Prostate gland (tissue), 2 donors: ENCODE measurements at regions not wholly inside any gene's neighbourhood (a gene's known extent, or its start where the extent isn't known, plus 50 kb on each side); places are given as distances from the start of the nearest gene placed in this dataset.

Experiments
- DNase-seq: peaks from one replicate; pipeline ENCODE4 v3.0.0-alpha.2; 2019; ENCODE audit warnings: low spot score
- H3K27ac ChIP-seq, 2 donors: fragments of 200-600 bp; sonication (generic); 2 replicates each; pipeline ENCODE4 v1.5.1; 2017 to 2019
- H3K27me3 ChIP-seq: fragments of 200-600 bp; sonication (generic); replicated peaks from 2 replicates; pipeline ENCODE4 v1.5.1; 2019; ENCODE audit not compliant: insufficient read depth
- H3K36me3 ChIP-seq, 2 donors: fragments of 200-600 bp; sonication (generic); 1 replicate in 1 of 2; 2 replicates in 1 of 2; pipeline versions ENCODE4 v1.5.1 to v1.8.1; 2017 to 2019
- H3K4me1 ChIP-seq: fragments of 200-600 bp; sonication (generic); replicated peaks from 2 replicates; pipeline ENCODE4 v1.5.1; 2019
- H3K4me3 ChIP-seq, 2 donors: fragments of 200-600 bp; sonication (generic); 2 replicates each; pipeline ENCODE4 v1.5.1; 2017 to 2019
- H3K9me3 ChIP-seq: fragments of 200-600 bp; sonication (generic); 2 replicates; pipeline ENCODE4 v1.5.1; 2017
- POLR2A ChIP-seq: fragments of 450-650 bp; IDR thresholded peaks from one replicate; pipeline ENCODE4 v1.6.1; 2016; ENCODE audit warnings: antibody characterized with exemption, mild to moderate bottlenecking
- POLR2AphosphoS5 ChIP-seq: sonication (generic); formaldehyde crosslinking; IDR thresholded peaks from one replicate; pipeline ENCODE4 v1.6.1; 2017; ENCODE audit warnings: antibody characterized with exemption
- WGBS: methylation state at CpG from one replicate; pipeline ENCODE4 v1.1.5; 2018; 5-methylcytosine and 5-hydroxymethylcytosine counted together
- intact Hi-C: fragments of 100-400 bp; cut with DNase I; formaldehyde crosslinking; loops from one replicate; pipeline ENCODE4 v1.14.2; 2022
- TF ChIP-seq, protein P1 (sequence below), 4 experiments: fragments of 200-600 bp in 2 of 4; fragments of 450-650 bp in 2 of 4; sonication (generic) in 2 of 4; IDR thresholded peaks; 1 replicate in 3 of 4; 2 replicates in 1 of 4; pipeline ENCODE4 v1.5.1; 2016 to 2019; ENCODE audit warnings: antibody characterized with exemption in 4 of 4, mild to moderate bottlenecking in 2 of 4, moderate library complexity in 2 of 4

DNA sequence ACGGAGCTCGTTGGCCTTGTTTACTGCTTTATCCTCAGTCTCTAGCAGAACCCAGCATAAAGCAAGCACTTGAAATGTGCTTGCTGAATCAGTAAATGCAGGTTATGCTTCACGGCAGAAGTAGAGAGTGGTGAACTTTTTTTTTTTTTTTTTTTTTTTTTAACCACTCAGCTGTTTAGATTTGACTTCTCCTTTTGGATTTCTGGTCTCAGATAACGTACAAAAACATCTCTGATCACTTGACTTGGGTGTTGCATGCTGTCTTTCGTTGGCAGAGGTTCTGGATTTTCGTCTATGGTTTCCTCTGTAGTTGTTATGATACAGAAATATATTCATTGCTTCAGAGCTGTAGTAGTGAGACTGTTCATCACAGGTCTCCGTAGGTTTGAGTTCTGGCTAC is 242.5 kb upstream of the HABP2 start:
- Histone ChIP-seq H3K4me1 (no peaks in the 10 kb centered on the region), H3K27me3 (no peaks in the 10 kb centered on the region), H3K36me3 (no peaks in the 10 kb centered on the region), H3K27ac (no peak overlapping the region), H3K4me3 (no peak overlapping the region), H3K9me3 (no peaks in the 10 kb centered on the region)
- WGBS = 85% methylated on average over 7 of the region's 7 CpGs
- no peak for DNase-seq
- no peak for TF ChIP-seq POLR2AphosphoS5
- no peak for TF ChIP-seq POLR2A
- TF ChIP-seq, protein P1, sequence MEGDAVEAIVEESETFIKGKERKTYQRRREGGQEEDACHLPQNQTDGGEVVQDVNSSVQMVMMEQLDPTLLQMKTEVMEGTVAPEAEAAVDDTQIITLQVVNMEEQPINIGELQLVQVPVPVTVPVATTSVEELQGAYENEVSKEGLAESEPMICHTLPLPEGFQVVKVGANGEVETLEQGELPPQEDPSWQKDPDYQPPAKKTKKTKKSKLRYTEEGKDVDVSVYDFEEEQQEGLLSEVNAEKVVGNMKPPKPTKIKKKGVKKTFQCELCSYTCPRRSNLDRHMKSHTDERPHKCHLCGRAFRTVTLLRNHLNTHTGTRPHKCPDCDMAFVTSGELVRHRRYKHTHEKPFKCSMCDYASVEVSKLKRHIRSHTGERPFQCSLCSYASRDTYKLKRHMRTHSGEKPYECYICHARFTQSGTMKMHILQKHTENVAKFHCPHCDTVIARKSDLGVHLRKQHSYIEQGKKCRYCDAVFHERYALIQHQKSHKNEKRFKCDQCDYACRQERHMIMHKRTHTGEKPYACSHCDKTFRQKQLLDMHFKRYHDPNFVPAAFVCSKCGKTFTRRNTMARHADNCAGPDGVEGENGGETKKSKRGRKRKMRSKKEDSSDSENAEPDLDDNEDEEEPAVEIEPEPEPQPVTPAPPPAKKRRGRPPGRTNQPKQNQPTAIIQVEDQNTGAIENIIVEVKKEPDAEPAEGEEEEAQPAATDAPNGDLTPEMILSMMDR (IDR thresholded peaks at IDR 0.05) = no peak
- intact Hi-C loops = no loop called here

DNA sequence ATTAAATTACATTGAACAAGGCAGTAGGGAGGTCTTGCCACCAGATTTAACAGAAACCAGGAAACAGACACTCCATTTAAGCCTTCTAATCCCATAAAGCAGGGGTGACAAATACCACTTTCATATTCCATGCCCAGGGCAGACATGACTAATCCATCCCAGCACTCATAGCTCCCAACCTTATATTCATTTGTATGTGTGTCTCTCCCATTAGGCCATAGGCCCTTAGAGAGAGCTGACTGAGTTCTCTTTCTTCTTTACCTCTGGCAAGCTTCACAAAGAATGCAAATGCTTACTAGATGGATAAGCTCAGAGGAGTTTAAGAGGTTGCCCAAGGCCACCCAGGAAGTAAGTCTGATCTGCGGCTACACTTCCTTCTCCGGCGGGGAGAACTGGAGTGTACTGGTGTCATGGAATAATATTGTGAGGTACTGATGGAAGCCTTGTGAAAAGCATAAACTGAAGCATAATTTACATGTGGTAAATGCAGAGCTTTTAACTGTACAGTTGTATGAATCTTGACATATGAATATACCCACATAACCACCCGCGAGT is 239.7 kb upstream of the HABP2 start:
- intact Hi-C loops = no loop called here

DNA sequence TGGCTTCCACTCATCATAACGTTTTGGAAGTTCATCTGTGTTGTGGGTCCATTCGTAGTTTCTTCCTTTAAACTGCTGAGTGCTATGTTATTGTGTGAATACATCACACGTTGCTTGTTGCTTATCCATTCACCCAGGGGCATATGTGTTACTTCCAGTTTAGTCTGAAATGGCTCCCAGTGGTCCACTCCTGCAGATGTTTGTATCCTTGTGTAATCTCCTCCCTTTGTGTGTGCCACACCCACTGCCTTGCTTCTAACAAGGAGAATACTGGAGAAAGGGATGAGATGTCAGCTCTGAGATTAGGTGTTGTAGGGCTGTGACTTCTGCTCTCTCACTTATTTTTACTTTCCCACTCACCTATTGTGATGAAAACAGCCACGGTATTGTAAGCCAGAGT is 239.1 kb upstream of the HABP2 start:
- TF ChIP-seq, protein P1 (IDR thresholded peaks at IDR 0.05) = no peak
- TF ChIP-seq POLR2A = no peak
- TF ChIP-seq POLR2AphosphoS5 = no peak
- no peaks in the 10 kb centered on the region for H3K4me1 ChIP-seq
- no peak overlapping the region for H3K27ac ChIP-seq
- no peaks in the 10 kb centered on the region for H3K9me3 ChIP-seq
- intact Hi-C loops = no loop called here
- no peaks in the 10 kb centered on the region for H3K36me3 ChIP-seq
- DNase-seq = no peak
- WGBS = 86% methylated on average over 4 of the region's 4 CpGs
- H3K27me3 ChIP-seq = no peaks in the 10 kb centered on the region
- no peak overlapping the region for H3K4me3 ChIP-seq

More for the DNA sequence above, 239.7 kb upstream of the HABP2 start:
- Histone ChIP-seq H3K36me3 (no peaks in the 10 kb centered on the region), H3K9me3 (no peaks in the 10 kb centered on the region), H3K27ac (no peak overlapping the region), H3K27me3 (no peaks in the 10 kb centered on the region), H3K4me3 (no peak overlapping the region), H3K4me1 (no peaks in the 10 kb centered on the region)
- no peak for DNase-seq
- TF ChIP-seq POLR2AphosphoS5 (no peak), POLR2A (no peak)
- TF ChIP-seq, protein P1 (IDR thresholded peaks at IDR 0.05) = no peak
- WGBS = 95% methylated on average over 5 of the region's 5 CpGs

DNA sequence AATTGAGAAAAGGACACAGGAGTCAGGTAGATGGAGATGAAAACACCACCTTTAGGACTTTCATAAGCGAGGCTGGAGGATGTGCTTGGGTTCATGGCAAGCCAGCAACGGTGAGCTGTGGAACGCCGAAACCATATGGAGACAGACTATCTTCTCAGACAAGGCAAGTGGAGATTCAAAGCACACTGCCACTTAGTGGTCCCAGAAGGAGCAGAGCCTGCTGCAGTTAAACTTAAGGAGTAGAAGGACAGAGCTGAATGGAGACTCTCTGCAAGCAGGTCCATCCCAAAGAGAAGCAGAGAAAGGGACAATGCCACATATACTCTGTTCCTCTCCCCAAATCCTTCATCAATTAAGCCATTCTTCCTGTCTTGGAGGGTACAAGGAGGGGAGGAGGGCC is 236.3 kb upstream of the HABP2 start:
- DNase-seq = no peak
- intact Hi-C loops = no loop called here
- 87% methylated on average over 4 of the region's 4 CpGs for WGBS

DNA sequence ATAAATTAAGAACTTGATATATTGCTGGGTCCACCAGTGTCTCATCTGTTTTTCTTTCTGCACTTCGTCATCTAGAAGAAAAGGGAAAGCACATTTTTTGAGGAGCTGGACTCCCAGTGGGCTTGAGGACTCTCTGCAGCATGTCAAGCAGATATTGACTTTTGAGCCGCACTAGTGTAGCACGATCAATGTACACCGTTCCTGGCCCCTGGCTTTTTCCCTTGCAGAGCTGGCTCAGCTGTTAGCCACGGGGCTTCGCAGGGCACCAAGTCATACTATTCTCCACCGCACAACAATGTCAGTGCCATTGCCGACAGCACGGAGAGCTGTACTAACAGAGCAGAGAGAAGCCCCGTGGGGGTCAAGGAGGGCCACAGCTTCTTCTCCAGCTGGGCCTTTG is 235.4 kb upstream of the HABP2 start:
- no peaks in the 10 kb centered on the region for H3K36me3 ChIP-seq
- no peak overlapping the region for H3K4me3 ChIP-seq
- WGBS = 71% methylated on average over 10 of the region's 10 CpGs
- H3K4me1 ChIP-seq = no peaks in the 10 kb centered on the region
- DNase-seq = no peak
- no peak overlapping the region for H3K27ac ChIP-seq
- no peaks in the 10 kb centered on the region for H3K27me3 ChIP-seq
- intact Hi-C loops = no loop called here
- H3K9me3 ChIP-seq = no peaks in the 10 kb centered on the region
- TF ChIP-seq, protein P1 (IDR thresholded peaks at IDR 0.05) = no peak
- TF ChIP-seq POLR2AphosphoS5 = no peak

More for the DNA sequence above, 236.3 kb upstream of the HABP2 start:
- no peak overlapping the region for H3K4me3 ChIP-seq
- H3K9me3 ChIP-seq = no peaks in the 10 kb centered on the region
- H3K4me1 ChIP-seq = no peaks in the 10 kb centered on the region
- no peaks in the 10 kb centered on the region for H3K36me3 ChIP-seq
- TF ChIP-seq POLR2AphosphoS5 (no peak), POLR2A (no peak)
- TF ChIP-seq, protein P1 (IDR thresholded peaks at IDR 0.05) = no peak
- no peak overlapping the region for H3K27ac ChIP-seq
- H3K27me3 ChIP-seq = no peaks in the 10 kb centered on the region
